Activated CD8-positive, alpha-beta memory T cell treated with anti-CD3 and anti-CD28 coated beads, Interleukin-2, amount 50 U/mL, for 24 hours (primary cell): ENCODE measurements at regions not wholly inside any gene's neighbourhood (a gene's known extent, or its start where the extent isn't known, plus 50 kb on each side); places are given as distances from the start of the nearest gene placed in this dataset.

Experiments used
- DNase-seq: peaks from one replicate; pipeline ENCODE4 v3.0.0-alpha.2; 2020; ENCODE audit errors: extremely low read depth

DNA sequence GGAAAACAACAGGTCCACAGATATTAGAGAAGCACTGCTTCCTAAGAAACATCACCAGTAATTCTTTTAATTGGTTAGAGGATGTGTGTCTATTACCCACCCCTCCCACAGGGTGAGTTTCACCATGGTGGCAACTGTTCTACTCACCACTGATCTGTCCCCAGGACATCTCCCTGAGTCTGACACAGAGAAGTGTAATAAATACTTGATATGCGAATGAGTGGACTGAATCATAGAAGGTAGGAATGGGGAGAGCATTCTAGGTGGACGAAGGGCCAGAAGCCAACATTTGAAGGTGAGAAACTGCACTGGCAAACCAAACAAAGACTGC lies 452.7 kb upstream of the PROK2 start:
- no peak for DNase-seq

DNA sequence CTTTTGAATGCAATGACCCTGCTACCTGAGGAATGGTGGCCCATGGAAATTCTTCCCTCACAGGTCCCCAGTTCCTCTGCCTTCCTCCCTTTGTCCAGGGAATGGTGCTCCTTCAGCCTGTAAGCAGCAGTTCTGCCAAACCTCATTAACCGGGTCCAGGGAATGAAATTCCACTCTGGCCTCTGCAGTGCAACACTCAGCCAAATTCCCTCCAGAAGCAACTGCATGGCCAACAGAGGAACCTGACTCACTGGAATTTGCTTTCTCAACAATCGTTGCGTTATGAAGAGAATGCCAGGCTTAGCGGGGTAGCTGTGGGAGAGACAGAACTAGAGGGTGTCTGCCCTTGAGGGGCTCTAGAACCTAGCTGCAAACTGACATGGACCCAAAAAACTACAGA lies 449.4 kb upstream of the PROK2 start:
- no peak for DNase-seq

DNA sequence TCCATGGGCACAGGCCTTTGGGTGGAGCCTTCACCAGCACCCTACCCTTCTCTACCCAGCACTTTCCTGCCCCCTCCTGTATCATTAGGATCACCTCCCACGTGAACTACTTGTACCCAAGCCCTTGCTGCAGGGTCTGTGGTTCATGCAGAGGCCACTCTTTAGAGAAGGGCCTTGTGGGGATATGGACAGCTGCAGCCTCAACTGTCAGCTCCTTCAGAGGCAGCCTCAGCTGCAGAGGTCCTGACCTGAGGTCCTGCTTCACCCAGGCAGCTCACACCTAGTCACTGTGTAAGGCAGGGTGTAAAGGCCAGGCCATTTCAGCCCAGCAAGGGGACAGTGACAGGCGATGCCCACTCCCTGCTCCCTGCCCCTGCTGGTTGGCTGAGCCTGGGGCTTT lies 448.6 kb upstream of the PROK2 start:
- no peak for DNase-seq

DNA sequence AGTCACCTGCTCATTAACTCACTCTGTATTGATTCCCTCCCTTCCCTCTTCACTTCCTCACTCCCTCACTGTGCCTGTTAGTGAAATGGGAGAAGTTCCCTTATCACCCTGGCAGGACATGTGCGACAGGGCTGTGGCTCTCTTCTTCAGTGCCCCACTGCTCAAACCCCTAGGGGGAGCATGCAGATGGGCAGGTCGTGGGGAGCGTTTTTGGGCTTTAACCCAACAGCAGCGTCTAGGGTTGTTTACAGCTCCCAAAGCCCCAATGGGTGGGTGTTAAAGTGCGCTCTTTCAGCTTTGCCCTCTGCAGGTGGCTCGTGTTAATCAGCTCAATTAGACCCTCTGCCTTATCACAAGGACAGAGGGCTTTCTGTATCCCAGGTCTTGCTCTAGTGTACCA lies 447.8 kb upstream of the PROK2 start:
- DNase-seq = no peak

DNA sequence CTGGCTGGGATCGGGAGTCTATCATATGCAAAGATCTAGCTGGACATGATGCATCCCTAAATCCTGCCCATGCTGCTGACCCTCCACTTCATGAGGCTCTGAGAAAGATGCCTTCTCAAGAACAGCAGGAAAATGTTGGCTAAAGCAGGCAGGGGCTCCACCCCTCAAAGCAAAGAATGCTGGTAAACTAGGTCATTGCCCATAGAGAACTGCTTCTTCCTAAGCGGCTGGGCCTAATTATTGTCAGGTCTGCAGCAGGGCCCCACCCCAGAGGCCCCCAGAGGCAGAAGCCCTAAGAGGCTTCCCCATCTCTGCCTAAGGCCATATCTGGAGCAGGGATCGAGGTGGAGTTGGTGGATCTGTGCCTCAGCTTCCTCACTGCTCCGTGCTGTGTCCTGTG lies 447.4 kb upstream of the PROK2 start:
- DNase-seq = no peak

DNA sequence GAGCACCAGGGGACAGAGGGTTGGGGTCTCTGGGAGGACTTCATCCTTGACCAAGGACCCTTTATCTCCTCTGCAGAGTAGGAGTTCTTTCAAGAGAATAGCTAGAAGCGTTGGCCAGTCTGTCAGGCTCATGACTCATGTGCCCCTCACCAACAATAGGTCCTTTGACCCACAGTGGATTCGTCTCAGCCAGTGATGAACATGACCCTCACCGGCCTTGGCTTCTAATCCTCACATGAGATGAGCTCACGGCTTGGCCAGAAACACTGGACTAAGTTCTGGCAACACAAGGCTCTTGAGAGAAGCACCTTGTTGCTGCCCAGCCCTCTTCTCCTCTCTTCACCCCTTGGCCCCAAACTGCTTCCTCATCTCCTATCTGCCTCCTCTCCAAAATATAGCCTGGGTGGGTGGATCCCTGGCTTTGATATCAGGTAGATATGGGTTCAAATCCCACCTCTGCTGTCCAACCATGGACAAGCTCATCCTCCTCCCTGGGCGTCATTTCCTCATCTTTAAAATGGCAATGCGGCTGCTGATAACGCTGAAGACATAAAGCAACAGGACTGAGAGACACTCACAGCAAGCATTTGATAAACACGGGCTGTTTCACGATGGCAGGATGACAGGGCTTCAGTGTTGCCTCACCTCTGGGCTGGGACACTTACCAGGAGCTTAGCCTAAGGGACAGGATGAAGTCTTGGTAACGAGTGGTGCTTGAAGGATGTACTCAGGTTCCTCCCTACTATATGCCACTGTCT lies 446.7 kb upstream of the PROK2 start:
- no peak for DNase-seq

DNA sequence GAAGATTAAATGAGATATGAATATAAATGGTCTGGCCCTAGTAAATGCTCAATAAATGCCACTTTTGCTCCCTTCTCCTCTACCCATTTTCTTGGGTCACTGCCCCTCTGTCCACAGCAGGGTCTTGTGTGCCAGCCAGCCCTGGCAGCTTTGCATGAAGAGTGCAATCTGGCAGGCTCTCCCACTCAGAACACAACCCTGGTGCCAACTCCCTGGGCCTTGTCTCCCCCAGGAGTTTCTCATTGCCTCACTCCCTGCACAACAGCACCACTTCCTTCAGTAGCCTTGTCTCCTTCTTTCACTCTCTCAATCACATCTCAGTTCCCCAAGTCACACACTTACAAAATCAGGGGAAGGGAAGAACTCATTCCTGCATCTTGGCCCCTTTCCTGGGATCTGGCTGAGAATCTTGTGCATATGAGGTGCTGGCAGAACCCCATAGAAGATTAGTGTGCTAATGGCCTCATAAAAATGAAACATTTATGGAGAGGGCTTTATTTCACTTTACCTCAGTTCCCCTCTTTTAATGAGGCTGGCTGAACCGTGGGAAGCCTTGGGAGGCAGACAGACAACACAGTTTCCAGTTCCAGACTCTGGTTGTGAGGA lies 445.9 kb upstream of the PROK2 start:
- DNase-seq = no peak

DNA sequence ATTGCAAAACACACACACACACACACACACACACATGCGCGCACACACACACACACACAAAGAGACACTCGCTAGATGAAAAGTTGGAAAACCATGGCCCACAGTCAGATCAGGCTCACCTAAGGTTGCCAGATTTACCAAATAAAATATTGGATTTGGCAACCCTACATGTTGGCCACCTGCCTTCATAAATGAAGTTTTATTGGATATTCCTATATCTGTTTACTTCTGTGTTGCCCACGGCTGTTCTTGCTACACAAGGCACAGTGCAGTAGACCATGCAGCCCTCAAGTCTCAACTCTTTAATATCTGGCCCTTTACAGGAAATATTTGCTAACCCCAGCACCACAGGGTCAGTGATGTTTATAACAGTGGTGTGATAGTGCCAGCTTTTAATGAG lies 445.0 kb upstream of the PROK2 start:
- no peak for DNase-seq

DNA sequence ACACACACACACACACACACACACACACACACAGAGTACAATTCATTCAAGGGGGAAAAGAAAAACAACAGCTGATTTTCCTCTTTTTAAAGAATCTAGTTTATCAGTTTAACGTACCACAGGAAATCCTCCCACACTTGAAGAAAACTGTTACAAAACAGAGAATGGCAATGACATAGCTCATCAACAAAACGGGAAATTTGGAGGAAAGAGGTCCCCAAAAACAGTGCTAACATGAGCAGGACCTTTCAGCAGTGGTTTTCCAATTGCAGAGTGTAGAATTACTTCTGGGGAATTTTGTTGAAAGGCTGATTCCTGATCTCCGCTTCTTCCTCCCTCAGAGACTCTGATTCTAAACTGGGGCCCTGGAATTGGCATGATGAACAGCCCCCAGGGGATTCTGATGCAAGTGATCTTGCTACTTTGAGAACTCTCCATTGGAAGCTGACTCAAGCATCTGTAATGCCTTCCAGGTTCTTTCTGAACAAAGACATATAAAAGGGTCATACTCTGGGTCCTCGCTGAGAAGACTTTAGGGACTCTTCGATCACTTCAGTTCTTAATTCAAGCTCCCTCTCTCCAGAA lies 442.6 kb upstream of the PROK2 start:
- DNase-seq = no peak

DNA sequence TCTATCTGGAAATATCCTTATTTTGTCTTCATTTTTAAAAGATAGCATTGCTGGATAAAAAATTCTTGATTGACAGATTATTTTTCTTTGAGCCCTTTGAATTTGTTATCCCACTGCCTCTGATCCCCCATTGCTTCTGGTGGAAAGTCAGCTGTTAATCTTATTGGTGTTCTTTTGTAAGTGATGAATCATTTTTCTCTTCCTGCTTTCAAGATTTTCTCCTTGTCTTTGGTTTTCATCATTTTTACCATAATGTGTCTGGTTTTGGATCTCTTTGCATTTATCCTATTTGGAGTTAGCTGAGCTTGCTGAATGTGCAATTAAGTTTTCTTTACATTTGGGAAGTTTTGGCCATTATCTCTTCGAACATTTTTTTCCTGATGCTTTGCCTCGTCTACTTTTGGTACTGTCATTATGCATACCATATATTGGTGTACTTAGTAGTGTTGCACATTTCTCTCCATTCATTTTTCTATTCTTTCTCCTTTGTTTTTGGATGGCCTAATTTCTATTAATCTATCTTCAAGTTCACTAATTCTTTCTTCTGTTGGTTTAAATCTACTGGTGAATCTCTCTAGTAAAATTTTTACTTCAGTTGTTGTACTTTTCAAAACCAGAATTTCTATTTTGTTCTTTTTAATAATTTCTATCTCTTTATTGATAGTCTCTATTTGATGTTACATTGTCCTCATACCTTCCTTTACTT lies 440.0 kb upstream of the PROK2 start:
- no peak for DNase-seq

DNA sequence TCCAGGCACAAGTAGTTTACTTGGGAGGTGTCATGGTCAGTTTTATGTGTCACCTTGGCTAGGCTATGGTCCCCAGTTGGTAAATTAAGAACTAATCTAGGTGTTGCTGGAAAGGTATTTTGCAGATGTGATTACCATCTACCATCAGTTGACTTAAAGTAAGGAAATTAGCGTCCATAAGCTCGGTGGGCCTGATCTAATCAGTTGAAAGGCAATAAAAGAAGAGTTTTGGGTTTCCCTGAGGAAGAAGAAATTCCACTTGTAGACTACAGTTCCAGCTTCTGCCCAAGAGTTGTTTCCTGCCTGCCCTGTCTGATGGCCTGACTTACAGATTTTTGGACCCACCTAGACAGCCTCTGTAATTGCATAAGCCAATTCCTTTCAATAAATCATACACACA lies 438.7 kb upstream of the PROK2 start:
- no peak for DNase-seq

DNA sequence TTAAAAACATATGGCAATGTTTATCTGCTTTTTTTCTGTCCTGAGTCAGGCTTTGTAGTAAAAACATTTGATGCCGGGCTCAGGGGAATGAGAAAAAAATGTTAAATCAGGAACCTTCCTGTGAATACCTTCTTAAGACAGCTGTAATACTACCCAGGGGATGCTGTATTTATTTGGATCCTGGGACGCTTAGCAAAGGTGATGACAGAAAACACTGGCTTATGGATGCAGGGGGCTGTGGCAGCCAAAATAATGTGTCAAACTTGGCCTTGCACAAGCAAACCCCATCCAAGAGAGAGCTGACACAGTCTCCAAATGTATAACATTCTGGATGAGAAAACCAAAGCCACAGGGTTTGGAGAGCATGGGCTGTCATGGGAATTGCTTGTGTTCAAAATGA lies 438.2 kb upstream of the PROK2 start:
- DNase-seq = no peak

DNA sequence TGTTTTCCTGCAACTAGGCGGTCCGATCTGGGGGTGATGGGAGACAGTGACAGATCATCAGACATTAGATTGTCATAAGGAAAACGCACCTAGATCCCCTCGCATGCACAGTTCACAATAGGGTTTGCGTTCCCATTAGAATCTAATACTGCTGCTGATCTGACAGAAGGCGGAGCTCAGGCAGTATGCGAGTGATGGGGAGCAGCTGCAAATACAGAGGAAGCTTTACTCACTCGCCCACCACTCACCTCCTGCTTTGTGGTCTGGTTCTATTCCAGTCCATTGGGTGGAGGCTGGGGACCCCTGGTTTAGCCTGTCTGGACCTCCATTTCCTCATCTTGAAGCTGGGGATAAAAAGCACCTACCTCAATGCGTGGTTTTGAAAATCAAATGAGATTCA lies 437.5 kb upstream of the PROK2 start:
- DNase-seq = no peak

DNA sequence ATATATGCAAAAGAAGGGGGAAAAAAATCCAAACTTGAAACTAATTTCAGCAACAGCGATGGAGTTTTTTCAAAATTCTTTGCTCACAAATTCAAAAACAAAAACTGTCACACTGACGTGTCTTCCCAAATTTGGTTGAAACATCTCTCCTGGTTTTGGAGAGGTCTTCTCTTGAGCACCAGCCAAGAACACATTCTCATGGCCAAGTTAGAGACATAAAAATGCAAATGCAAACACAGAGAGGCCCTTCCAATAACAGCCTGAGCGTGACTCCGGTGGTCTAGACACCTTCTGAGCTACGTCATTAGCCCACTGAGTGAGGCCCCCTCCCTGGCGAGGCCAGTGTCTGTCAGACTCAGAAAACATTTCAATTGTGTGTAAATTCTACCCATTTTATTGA lies 436.0 kb upstream of the PROK2 start:
- DNase-seq = no peak

DNA sequence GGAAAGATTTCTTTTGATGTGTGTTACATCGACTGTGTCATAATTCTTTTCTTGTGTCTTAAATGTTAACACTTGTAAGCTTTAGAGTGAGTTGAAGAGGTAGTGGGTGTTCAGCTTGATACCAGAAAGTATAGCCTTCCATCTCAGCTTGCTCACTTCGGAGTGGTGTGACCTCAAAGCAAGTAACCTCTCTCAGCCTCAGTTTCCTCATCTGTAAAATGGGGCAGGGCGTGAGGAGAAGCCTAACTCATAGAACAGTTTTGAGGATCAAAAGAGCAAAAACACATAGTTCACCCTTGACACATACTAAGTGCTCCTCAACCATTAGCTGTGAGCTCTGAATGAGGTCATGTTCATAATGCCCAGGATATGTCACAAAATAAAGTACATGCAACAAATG lies 434.8 kb upstream of the PROK2 start:
- DNase-seq = no peak

DNA sequence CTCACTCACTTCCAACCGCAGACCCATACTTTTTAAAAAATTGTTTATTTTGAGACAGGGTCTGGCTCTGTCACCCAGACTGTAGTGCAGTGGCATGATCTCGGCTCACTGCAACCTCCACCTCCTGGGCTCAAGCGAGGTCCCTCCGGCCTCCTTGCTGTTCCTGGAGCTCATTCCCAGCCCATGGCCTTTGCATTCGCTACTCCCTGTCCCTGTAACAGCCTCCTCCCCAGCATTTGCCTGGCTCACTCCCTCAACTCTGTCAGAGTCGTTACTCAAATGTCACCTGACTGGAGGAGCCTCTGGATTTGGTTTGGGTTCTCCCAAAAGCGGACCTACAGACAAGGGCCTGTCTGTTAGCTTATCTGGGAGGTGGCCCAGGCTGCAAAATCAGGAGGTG lies 432.6 kb upstream of the PROK2 start:
- DNase-seq = no peak

DNA sequence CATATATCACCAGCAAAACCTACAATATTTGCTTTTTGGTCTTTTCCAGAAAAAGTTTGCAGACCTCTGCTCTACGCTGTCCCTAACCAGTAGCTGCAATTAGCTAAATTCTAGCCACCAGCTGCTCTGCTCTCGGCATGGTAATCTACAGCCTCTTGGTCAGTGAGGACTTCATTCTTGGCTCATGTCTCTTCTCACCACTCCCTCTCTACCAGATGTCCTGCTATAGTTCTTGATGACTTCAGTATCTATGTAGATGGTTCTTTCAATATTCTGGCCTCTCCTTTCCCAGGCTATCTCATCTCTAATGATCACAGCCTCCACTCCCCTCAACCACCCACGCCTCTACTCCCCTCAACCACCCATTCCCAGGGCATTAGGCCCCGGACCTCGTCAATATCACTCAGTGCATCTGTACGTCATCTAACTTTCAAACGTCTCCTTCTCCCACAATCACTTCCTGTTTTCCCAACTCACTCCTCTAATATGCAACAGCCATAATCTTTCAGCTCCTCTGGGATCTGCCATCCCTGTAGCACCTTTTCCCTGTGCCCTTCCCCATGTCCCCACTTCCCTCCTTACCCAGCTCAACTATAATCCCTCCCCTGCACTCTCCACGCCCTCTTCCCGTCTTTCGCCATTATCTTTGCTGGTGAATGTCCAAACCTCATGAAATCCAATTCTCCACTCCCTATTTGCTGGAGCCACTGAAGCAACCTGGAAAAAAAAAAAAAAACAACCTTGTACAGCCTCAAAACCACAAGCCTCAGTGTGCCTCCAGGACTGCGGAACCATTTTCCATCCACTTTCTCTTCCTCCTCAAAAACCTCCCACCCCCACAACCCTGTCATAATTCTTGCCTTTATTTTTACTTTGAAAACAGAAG lies 429.4 kb upstream of the PROK2 start:
- no peak for DNase-seq

DNA sequence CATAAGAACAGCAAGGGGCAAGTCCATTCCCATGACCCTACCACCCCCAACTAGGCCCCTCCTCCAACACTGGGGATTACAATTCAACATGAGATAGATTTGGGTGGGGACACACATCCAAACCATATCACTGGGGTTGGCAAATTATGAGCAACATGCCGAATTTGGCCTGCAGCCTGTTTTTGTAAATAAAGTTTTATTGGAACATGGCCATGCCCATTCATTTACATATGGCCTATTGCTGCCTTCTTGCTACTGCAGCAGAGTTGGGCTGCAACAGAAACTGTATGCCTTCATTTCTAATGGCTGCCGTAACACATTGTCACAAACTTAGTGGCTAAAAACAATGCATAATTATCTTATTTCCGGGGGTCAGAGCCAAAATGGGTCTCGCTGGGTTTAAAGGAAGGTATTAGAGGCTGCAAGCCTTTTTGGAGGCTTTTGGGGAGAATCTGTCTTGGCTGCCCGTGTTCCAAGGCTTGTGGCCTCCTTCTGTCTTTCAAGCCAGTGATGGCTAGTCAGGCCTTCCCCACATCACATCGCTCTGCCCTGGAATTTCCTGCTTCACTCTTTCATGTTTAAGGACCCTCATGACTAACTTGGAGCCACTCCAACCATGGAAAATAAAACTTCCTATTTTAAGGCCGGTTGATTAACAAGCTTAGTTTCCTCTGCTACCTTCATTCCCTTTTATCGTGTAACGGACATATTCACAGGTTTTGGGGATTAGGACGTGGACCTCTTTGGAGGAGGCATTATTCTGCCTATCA lies 428.5 kb upstream of the PROK2 start:
- DNase-seq = no peak

DNA sequence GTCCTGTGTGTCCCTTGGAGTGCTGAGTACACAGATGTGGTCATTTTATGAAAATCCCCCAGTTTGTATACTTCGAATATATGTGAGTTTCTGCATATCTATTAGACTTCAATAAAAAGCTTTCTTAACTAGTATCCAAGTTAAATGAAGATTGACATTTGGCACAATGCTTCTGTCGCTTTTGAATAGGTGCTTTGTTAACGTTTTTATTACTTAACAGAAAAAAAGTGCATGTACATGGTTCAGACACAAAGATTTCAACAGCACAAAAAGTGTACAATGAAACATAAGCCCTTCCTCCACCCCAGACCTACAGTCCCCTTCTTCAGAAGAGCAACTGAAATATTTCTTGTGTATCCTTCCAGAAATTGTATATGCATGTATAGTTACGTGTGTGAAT lies 427.4 kb upstream of the PROK2 start:
- no peak for DNase-seq

DNA sequence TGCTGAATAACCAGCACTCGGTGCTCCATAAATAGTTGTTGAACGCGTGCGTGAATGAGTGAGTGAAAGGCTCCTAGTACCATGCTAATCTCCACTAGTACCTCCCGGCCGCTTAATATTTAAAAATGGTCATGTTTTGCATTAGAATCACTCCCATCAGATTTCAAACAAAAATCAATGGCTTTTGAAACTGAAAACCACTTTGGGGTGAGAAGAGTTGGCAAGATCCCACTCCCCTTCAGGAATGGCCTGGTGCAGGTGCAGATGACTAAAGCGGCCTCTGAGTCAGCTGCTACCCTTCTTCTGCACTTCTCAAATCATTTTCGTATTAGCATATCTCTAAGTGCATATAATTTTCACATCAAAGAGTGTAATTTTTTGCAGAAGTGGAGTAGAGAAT lies 425.3 kb upstream of the PROK2 start:
- DNase-seq = no peak

DNA sequence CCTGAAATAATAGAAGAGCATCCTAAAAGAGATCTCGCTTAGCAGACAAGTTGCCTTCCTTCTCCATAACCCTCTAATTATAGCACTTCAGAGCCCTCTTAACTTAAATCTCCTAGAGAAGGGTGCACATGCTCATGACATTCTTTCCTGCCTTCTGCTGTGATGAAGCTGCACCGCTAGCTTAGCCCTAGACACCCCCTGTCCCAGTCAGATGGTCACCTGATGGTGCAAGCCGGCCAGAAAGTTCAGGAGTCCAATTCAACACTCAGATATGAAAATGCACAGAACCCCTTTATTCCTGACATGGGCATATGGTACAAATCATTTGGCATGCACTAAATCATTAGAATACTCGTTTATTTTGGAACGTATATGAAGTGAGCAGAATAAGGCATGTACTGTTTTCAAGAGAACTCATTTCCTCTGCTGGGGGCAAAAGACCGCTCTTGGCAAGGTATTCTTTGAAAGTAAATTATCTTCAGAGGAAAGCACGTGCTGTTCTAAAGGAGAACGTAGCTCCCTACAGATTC lies 420.4 kb upstream of the PROK2 start:
- DNase-seq = no peak
